ENCODE measurements at regions not wholly inside any gene's neighbourhood (a gene's known extent, or its start where the extent isn't known, plus 50 kb on each side); places are given as distances from the start of the nearest gene placed in this dataset.

DNA sequence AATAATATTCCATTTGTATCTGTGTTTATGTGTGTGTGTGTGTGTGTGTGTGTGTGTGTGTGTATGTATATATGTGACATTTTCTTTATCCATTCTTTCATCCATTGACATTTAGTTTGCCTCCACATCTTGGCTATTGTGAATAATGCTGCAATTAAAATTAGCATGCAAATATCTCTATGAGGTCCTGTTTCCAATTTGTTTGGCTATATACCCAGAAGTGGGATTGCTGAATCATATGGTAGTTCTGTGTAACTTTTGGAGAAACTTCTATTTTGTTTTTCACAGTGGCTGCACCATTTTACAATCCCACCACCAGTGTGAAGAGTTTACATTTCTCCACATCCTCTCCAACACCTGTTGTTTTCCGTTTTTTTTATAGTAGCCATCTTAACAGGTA, 53.1 kb downstream of the CH25H start:
- Histone ChIP-seq H3K23me2 (ENCODE audit: insufficient read length, low read depth, low read length, poor library complexity, severe bottlenecking) (no peaks in the 10 kb centered on the region), H2AFZ (ENCODE audit: low read length) (no peak overlapping the region), H3K9ac (ENCODE audit: extremely low read depth, insufficient read length, low read length) (no peak overlapping the region), H3K18ac (ENCODE audit: insufficient read length, low read depth, low read length) (no peak overlapping the region), H4K91ac (ENCODE audit: insufficient read length, low read depth, low read length) (no peak overlapping the region), H2BK15ac (ENCODE audit: low read depth, low read length) (no peak overlapping the region), H3K56ac (ENCODE audit: insufficient read length, low read depth, low read length) (no peak overlapping the region), H2BK20ac (ENCODE audit: low read depth, low read length, poor library complexity, severe bottlenecking) (no peak overlapping the region), H3T11ph (ENCODE audit: low read length) (no peak overlapping the region), H3K4me1 (ENCODE audit: insufficient read depth, low read length) (no peaks in the 10 kb centered on the region), H2BK5ac (ENCODE audit: insufficient read length, low read length) (no peak overlapping the region), H4K8ac (replicated peaks; ENCODE audit: insufficient read length, low read depth, low read length) (no peak overlapping the region), H2AK5ac (ENCODE audit: insufficient read length, low read length) (no peak overlapping the region), H3K23ac (ENCODE audit: insufficient read length, low read depth, low read length) (no peak overlapping the region), H3K4me2 (ENCODE audit: insufficient read depth, insufficient read length, low read length) (no peak overlapping the region), H2BK12ac (ENCODE audit: insufficient read length, low read depth, low read length) (no peak overlapping the region), H3K4ac (ENCODE audit: low read depth, low read length) (no peak overlapping the region), H4K20me1 (ENCODE audit: control insufficient read depth, insufficient read depth, insufficient read length) (no peaks in the 10 kb centered on the region), H3K27me3 (ENCODE audit: insufficient read depth, low read length) (no peaks in the 10 kb centered on the region), H3K27ac (ENCODE audit: insufficient read length, low read depth, low read length) (no peak overlapping the region), H3K79me1 (ENCODE audit: insufficient read depth, low read depth, low read length, poor library complexity, severe bottlenecking) (no peaks in the 10 kb centered on the region), H2BK120ac (ENCODE audit: low read depth, low read length, poor library complexity, severe bottlenecking) (no peak overlapping the region), H3K79me2 (ENCODE audit: insufficient read depth, low read length) (no peaks in the 10 kb centered on the region), H4K5ac (ENCODE audit: insufficient read length, low read depth, low read length) (no peak overlapping the region), H3K14ac (ENCODE audit: insufficient read depth, low read length) (no peak overlapping the region), H3K9me3 (ENCODE audit: control insufficient read depth, low read depth, low read length) (no peaks in the 10 kb centered on the region)
- no peaks in the 10 kb centered on the region for H3K9me3 Mint-ChIP-seq
- WGBS (ENCODE audit: extremely low coverage, insufficient read length, low lambda C conversion rate), result no CpG with 5 or more reads among the region's 1 CpG
- no peaks in the 10 kb centered on the region for H3K4me1 Mint-ChIP-seq
- no peak for DNase-seq
- H3K4me3 Mint-ChIP-seq, result no peak overlapping the region
- TF ChIP-seq, protein P1, sequence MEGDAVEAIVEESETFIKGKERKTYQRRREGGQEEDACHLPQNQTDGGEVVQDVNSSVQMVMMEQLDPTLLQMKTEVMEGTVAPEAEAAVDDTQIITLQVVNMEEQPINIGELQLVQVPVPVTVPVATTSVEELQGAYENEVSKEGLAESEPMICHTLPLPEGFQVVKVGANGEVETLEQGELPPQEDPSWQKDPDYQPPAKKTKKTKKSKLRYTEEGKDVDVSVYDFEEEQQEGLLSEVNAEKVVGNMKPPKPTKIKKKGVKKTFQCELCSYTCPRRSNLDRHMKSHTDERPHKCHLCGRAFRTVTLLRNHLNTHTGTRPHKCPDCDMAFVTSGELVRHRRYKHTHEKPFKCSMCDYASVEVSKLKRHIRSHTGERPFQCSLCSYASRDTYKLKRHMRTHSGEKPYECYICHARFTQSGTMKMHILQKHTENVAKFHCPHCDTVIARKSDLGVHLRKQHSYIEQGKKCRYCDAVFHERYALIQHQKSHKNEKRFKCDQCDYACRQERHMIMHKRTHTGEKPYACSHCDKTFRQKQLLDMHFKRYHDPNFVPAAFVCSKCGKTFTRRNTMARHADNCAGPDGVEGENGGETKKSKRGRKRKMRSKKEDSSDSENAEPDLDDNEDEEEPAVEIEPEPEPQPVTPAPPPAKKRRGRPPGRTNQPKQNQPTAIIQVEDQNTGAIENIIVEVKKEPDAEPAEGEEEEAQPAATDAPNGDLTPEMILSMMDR (conservative IDR thresholded peaks at IDR 0.05), result no peak
- no peaks in the 10 kb centered on the region for H3K27me3 Mint-ChIP-seq (ENCODE audit: low read depth)
- no peaks in the 10 kb centered on the region for H3K36me3 Mint-ChIP-seq (ENCODE audit: insufficient read depth in 1 of 3, low read depth in 3 of 3)
- H3K27ac Mint-ChIP-seq, result no peak overlapping the region
